H1 (cell line): ENCODE measurements at regions not wholly inside any gene's neighbourhood (a gene's known extent, or its start where the extent isn't known, plus 50 kb on each side); places are given as distances from the start of the nearest gene placed in this dataset.

ENCODE experiments used
- CTCF ChIA-PET: fragments of 300-600 bp; sonication (Branson Sonifier 250); formaldehyde crosslinking; loops from one replicate; lab custom pipeline; 2021; ENCODE audit not compliant: partially characterized antibody; lab: Charles Lee
- POLR2A ChIA-PET: fragments of 300-600 bp; sonication (Branson Sonifier 250); formaldehyde crosslinking; loops from one replicate; lab custom pipeline; 2021; ENCODE audit warnings: inconsistent platforms; ENCODE audit not compliant: partially characterized antibody; lab: Charles Lee
- DNase-seq, 2 experiments: peaks; one replicate each; pipeline versions ENCODE4 v3.0.0 to v3.0.0-alpha.2; 2010 to 2022; ENCODE audit warnings: low spot score in 2 of 2, low read depth in 1 of 2, mixed read lengths in 1 of 2
- FAIRE-seq: peaks from 2 replicates; lab custom pipeline; 2011; peaks lifted over from hg19 to GRCh38; lab: Jason Lieb, UNC
- H2AFZ ChIP-seq: 2 replicates; pipeline ENCODE4 v1.8.1; 2012; ENCODE audit warnings: low read length, inconsistent platforms
- H2AK5ac ChIP-seq: 2 replicates; pipeline ENCODE4 v1.6.1; 2013; ENCODE audit warnings: low read depth, low read length
- H2BK120ac ChIP-seq: replicated peaks from 2 replicates; pipeline ENCODE3; 2013; ENCODE audit warnings: low read depth, low read length, inconsistent platforms
- H2BK12ac ChIP-seq: 2 replicates; pipeline ENCODE4 v1.6.1; 2013; ENCODE audit warnings: low read depth, low read length
- H2BK15ac ChIP-seq: 2 replicates; pipeline ENCODE4 v1.6.1; 2013; ENCODE audit warnings: low read length
- H2BK20ac ChIP-seq: 2 replicates; pipeline ENCODE4 v1.6.1; 2013; ENCODE audit warnings: low read length
- H2BK5ac ChIP-seq: 2 replicates; pipeline ENCODE4 v1.6.1; 2013; ENCODE audit warnings: low read depth, low read length
- H3K14ac ChIP-seq: 2 replicates; pipeline ENCODE4 v1.6.1; 2013; ENCODE audit warnings: inconsistent platforms; ENCODE audit not compliant: insufficient read length
- H3K18ac ChIP-seq: 2 replicates; pipeline ENCODE4 v1.6.1; 2013; ENCODE audit warnings: low read length; ENCODE audit errors: extremely low read depth
- H3K23ac ChIP-seq: 2 replicates; pipeline ENCODE4 v1.6.1; 2013; ENCODE audit warnings: inconsistent platforms; ENCODE audit not compliant: insufficient read length
- H3K23me2 ChIP-seq: 2 replicates; pipeline ENCODE4 v1.6.1; 2013; ENCODE audit warnings: low read depth, low read length
- H3K27ac ChIP-seq: 2 replicates; pipeline ENCODE4 v1.6.1; 2011; ENCODE audit warnings: low read depth, low read length, inconsistent platforms
- H3K27me3 ChIP-seq, 4 experiments: replicated peaks in 1 of 4; 1 replicate in 1 of 4; 2 replicates in 3 of 4; pipeline versions ENCODE4 v1.6.1 to v1.8.1; 2011 to 2013; ENCODE audit warnings: low read length in 3 of 4, mild to moderate bottlenecking in 3 of 4, inconsistent platforms in 2 of 4, mixed read lengths in 2 of 4, moderate library complexity in 1 of 4; ENCODE audit not compliant: control insufficient read depth in 3 of 4, insufficient read depth in 3 of 4; ENCODE audit errors: extremely low read depth in 1 of 4
- H3K36me3 ChIP-seq, 4 experiments: 2 replicates each; pipeline versions ENCODE4 v1.6.1 to v1.8.1; 2011 to 2013; ENCODE audit warnings: mild to moderate bottlenecking in 4 of 4, low read length in 3 of 4, moderate library complexity in 2 of 4, control low read depth in 1 of 4, inconsistent platforms in 1 of 4; ENCODE audit not compliant: insufficient read depth in 4 of 4, control insufficient read depth in 2 of 4
- H3K4ac ChIP-seq: replicated peaks from 2 replicates; pipeline ENCODE3; 2013; ENCODE audit warnings: low read length, low read depth, mixed read lengths, inconsistent platforms; ENCODE audit not compliant: insufficient read length
- H3K4me1 ChIP-seq, 4 experiments: replicated peaks in 1 of 4; 1 replicate in 1 of 4; 2 replicates in 3 of 4; pipeline versions ENCODE4 v1.6.1 to v1.8.1; 2011 to 2013; ENCODE audit warnings: low read length in 3 of 4, inconsistent platforms in 2 of 4, mixed read lengths in 1 of 4; ENCODE audit not compliant: insufficient read depth in 4 of 4, control insufficient read depth in 3 of 4
- H3K4me2 ChIP-seq, 2 experiments: 2 replicates each; pipeline versions ENCODE4 v1.6.1 to v1.8.1; 2011 to 2013; ENCODE audit warnings: low read depth in 2 of 2, low read length in 2 of 2, control low read depth in 1 of 2, inconsistent platforms in 1 of 2, mild to moderate bottlenecking in 1 of 2; ENCODE audit not compliant: insufficient read depth in 1 of 2
- H3K4me3 ChIP-seq, 4 experiments: fragments of 200-600, 300-600 bp in 1 of 4; sonication (generic), shearing (Covaris generic), sonication (Bioruptor Twin) in 1 of 4; 2 replicates each; pipeline versions ENCODE4 v1.5.1 to v1.8.1; 2011 to 2016; ENCODE audit warnings: low read length in 4 of 4, low read depth in 3 of 4, control low read depth in 2 of 4, inconsistent platforms in 2 of 4, mild to moderate bottlenecking in 2 of 4, mixed read lengths in 1 of 4, moderate library complexity in 1 of 4; ENCODE audit not compliant: insufficient read depth in 2 of 4; ENCODE audit errors: extremely low read depth in 1 of 4
- H3K56ac ChIP-seq: replicated peaks from 2 replicates; pipeline ENCODE3; 2013; ENCODE audit warnings: low read depth, mild to moderate bottlenecking, mixed read lengths, low read length, inconsistent platforms; ENCODE audit not compliant: insufficient read length
- H3K79me1 ChIP-seq: 2 replicates; pipeline ENCODE4 v1.6.1; 2013; ENCODE audit warnings: low read depth, low read length, control low read depth
- H3K79me2 ChIP-seq, 2 experiments: 2 replicates each; pipeline versions ENCODE4 v1.6.1 to v1.8.1; 2012 to 2013; ENCODE audit warnings: low read length in 2 of 2, mild to moderate bottlenecking in 2 of 2, inconsistent platforms in 1 of 2; ENCODE audit not compliant: insufficient read depth in 2 of 2, control insufficient read depth in 1 of 2
- H3K9ac ChIP-seq, 4 experiments: replicated peaks in 1 of 4; 1 replicate in 1 of 4; 2 replicates in 3 of 4; pipeline versions ENCODE4 v1.6.1 to v1.8.1; 2011 to 2013; ENCODE audit warnings: low read depth in 3 of 4, low read length in 3 of 4, control low read depth in 2 of 4, mild to moderate bottlenecking in 2 of 4, moderate library complexity in 2 of 4, inconsistent platforms in 1 of 4; ENCODE audit errors: extremely low read depth in 1 of 4
- H3K9me3 ChIP-seq, 2 experiments: 2 replicates each; pipeline versions ENCODE4 v1.6.1 to v1.8.1; 2012 to 2013; ENCODE audit warnings: mild to moderate bottlenecking in 2 of 2, moderate library complexity in 2 of 2, control low read depth in 1 of 2, inconsistent platforms in 1 of 2, low read depth in 1 of 2, low read length in 1 of 2, mixed read lengths in 1 of 2; ENCODE audit not compliant: insufficient read depth in 2 of 2
- H4K20me1 ChIP-seq, 2 experiments: replicated peaks in 1 of 2; 2 replicates each; pipeline versions ENCODE3 to v1.8.1; 2011 to 2013; ENCODE audit warnings: inconsistent platforms in 2 of 2, low read length in 2 of 2, mild to moderate bottlenecking in 1 of 2; ENCODE audit not compliant: insufficient read depth in 2 of 2, control insufficient read depth in 1 of 2
- H4K5ac ChIP-seq: 2 replicates; pipeline ENCODE4 v1.6.1; 2013; ENCODE audit warnings: low read length, low read depth, mixed read lengths, inconsistent platforms; ENCODE audit not compliant: insufficient read length
- H4K8ac ChIP-seq: 2 replicates; pipeline ENCODE4 v1.8.0; 2013; ENCODE audit warnings: mild to moderate bottlenecking, moderate library complexity, low read length, inconsistent platforms; ENCODE audit not compliant: insufficient read depth; ENCODE audit errors: extremely low read depth
- H4K91ac ChIP-seq: replicated peaks from 2 replicates; pipeline ENCODE3; 2013; ENCODE audit warnings: low read length, mixed read lengths, inconsistent platforms; ENCODE audit not compliant: insufficient read length
- ASH2L ChIP-seq: fragments of 200-600, 300-600 bp; sonication (generic); IDR thresholded peaks from one replicate; pipeline ENCODE4 v1.7.1; 2017; ENCODE audit warnings: low read length
- CREB1 ChIP-seq: IDR thresholded peaks from 2 replicates; pipeline ENCODE4 v1.6.1; 2012; ENCODE audit warnings: inconsistent platforms
- EGR1 ChIP-seq: IDR thresholded peaks from 2 replicates; pipeline ENCODE4 v1.6.1; 2011; ENCODE audit warnings: low read depth, low read length, borderline replicate concordance
- HDAC6 ChIP-seq: IDR thresholded peaks from one replicate; pipeline ENCODE4 v1.7.1; 2012; ENCODE audit warnings: low read depth, mild to moderate bottlenecking, inconsistent platforms, low read length, moderate library complexity
- USF2 ChIP-seq: IDR thresholded peaks from 2 replicates; pipeline ENCODE4 v1.6.1; 2011; ENCODE audit warnings: low read length, improper control_type of control experiment
- WGBS, 2 experiments: shearing (Covaris generic) in 1 of 2; methylation state at CpG; one replicate each; pipeline versions ENCODE4 v1.1.6 to v1.1.7; 2013 to 2015; ENCODE audit warnings: low lambda C conversion rate in 2 of 2, mixed read lengths in 2 of 2, inconsistent platforms in 1 of 2, low coverage in 1 of 2, missing lambda C conversion rate in 1 of 2; ENCODE audit not compliant: insufficient replicate concordance in 2 of 2, insufficient coverage in 1 of 2, insufficient read length in 1 of 2; ENCODE audit errors: extremely low coverage in 1 of 2, missing lambda C conversion rate in 1 of 2; 5-methylcytosine and 5-hydroxymethylcytosine counted together

- H2BK12ac ChIP-seq = no peak overlapping the region
- no peaks in the 10 kb centered on the region for H4K20me1 ChIP-seq
- no peaks in the 10 kb centered on the region; a peak in 1 of 4 replicates for H3K9me3 ChIP-seq
- H3K79me1 ChIP-seq = no peaks in the 10 kb centered on the region; the same call in 1 of the 2 replicates
- no peak overlapping the region for H2BK15ac ChIP-seq
- H3K27ac ChIP-seq = no peak overlapping the region
- no peak overlapping the region for H3K56ac ChIP-seq
- H3K14ac ChIP-seq = no peak overlapping the region
- H3K4ac ChIP-seq = no peak overlapping the region
- POLR2A ChIA-PET = no interaction called here
- no peaks in the 10 kb centered on the region for H3K27me3 ChIP-seq
- no peak overlapping the region for H3K4me3 ChIP-seq
- no peak overlapping the region for H4K91ac ChIP-seq
- no peak overlapping the region for H3K9ac ChIP-seq
- H3K23ac ChIP-seq = no peak overlapping the region
- no peak overlapping the region for H3K18ac ChIP-seq
- H3K79me2 ChIP-seq = no peaks in the 10 kb centered on the region; a peak in 1 of 4 replicates
- no peak overlapping the region for H2BK20ac ChIP-seq
- H2AFZ ChIP-seq = no peak overlapping the region
- FAIRE-seq = peak; percentile 24
- H3K4me1 ChIP-seq = peaks cover 0 to 2% (median 0%) of the 10 kb centered on the region in 4 experiments; a peak in 2 of 7 replicates
- H3K23me2 ChIP-seq = no peaks in the 10 kb centered on the region
- H2BK120ac ChIP-seq = no peak overlapping the region
- WGBS, 2 experiments = 90% methylated on average over 2 of the region's 2 CpGs; no CpG with 5 or more reads in 1 of the 2 experiments
- no peaks in the 10 kb centered on the region for H3K36me3 ChIP-seq
- no peak for DNase-seq
- no peak overlapping the region for H2BK5ac ChIP-seq
- CTCF ChIA-PET = no interaction called here
- no peak overlapping the region for H3K4me2 ChIP-seq
- no peak overlapping the region for H2AK5ac ChIP-seq
- H4K8ac ChIP-seq = no peak overlapping the region
- H4K5ac ChIP-seq = no peak overlapping the region
- TF ChIP-seq HDAC6 (no peak), USF2 (no peak), ASH2L (no peak), CREB1 (no peak), EGR1 (no peak)
Observed at GRCh38 chr7:20839987-20840386, 53.3 kb upstream of the SP8 start.
